NCI-H510A (cell line): ENCODE measurements at regions not wholly inside any gene's neighbourhood (a gene's known extent, or its start where the extent isn't known, plus 50 kb on each side); places are given as distances from the start of the nearest gene placed in this dataset.

Experiments
- DNase-seq: peaks from one replicate; lab custom pipeline; 2025; lab: John Stamatoyannopoulos, UW

GRCh38 chr6:146886587-146887446 lies 288.0 kb downstream of the ADGB start:
- DNase-seq = no peak

- DNase-seq = no peak
Observed at GRCh38 chr6:146887447-146888077, 288.8 kb downstream of the ADGB start.

DNA sequence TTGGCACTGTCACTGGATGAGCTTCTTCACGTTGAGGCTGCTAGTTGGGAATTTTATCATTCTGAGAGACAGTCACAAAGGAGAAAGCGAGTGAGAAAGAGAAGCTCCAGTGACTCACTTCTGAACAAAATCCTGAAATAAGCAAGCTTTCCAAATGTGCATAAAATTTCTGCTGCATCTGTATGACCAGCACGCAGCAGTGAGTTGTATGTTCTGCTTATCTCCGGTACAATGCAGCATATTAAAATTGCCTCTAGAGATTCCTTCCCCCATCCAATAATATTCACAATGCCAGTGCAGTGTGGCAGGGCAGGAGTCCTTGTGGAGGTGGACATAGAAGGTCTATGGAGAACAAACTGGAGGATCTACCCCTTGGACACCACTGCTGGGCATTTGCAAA lies 290.5 kb downstream of the ADGB start:
- no peak for DNase-seq

DNA sequence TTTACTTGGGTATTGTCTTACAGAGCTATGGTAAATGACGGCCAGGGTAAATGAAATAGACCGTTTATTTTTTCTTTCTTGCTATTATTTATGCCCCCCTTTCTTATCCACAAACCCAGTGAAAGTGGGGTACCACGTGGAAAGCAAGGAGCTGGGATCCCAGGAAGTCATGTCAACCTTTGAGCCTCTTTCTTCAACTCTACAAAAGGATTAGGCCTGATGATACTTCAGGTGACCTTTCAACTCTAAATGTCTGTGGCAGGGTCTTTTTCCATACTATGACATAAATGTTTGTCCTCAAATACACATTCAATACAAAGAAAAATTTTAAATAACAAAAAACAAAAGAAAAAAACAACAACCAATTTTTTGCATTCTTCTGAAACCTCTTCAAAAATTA lies 291.4 kb downstream of the ADGB start:
- DNase-seq = no peak

- no peak for DNase-seq
Observed at GRCh38 chr6:146890644-146891434, 292.1 kb downstream of the ADGB start.

DNA sequence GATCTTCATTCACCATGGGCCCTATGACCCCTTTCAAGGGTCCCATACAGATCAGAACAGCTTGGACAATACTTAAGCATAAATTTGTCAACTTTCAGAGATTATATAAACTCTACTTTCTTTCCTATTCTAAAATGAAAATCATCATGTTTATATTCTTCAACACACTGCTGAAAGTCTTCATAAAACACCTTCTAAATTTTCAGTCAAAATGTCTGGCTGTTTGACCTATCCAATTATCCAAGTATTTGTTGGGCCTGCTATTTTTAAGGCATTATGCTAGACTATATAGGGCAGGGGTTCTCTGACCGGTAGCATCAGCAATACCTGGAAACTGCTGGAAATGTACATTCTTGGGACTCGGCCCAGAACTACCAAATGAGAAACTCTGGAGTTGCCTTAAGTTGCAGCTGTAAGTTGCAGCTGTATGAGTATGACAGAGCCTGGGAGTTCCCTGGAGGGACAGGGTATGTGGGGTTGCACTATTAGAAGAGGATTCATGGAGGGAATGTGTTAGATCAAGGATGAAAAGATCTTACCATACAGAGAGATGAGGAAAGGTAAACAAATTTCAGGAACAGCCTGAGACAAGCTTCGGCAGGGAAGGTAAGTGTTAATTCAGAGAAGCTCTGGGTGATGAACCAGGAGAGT lies 293.0 kb downstream of the ADGB start:
- DNase-seq = no peak

GRCh38 chr6:146892283-146892612 lies 293.5 kb downstream of the ADGB start:
- DNase-seq = no peak

DNA sequence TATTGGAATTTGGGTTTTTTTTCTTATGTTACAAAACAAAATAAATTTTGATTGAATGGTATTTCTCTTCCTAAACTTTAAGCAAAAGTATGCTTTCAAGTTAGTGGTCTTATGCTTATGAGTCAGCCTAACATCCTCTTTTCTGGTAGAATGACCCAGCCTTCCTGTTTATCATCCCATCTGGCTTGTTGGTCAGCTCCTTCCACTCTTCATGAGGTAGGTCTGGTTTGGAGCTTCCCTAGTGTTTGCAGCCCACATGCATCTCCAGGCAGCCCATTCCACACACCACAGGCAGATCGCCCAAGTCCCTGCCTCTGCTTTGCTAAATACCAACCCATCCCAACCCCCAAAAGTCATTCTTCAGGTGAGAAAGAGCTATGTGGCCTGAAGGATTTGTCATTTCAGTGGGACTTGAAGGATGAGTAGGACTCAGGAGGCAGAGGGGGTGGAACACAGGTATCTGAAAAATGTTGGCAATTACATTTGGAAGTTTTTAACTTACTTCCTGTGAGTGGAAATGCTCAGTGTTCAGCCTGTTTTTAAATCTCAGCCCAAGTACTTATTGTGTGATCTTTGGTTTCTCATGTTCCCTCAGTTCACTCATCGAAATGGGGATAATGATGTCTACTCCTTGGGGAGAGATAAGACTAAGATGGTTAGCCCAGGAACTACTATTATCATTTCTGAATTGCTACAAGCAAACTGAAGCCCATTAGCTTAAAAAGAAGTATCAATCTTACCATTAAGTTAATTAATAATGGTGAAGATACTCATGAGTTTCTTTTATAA lies 294.0 kb downstream of the ADGB start:
- DNase-seq = no peak

DNA sequence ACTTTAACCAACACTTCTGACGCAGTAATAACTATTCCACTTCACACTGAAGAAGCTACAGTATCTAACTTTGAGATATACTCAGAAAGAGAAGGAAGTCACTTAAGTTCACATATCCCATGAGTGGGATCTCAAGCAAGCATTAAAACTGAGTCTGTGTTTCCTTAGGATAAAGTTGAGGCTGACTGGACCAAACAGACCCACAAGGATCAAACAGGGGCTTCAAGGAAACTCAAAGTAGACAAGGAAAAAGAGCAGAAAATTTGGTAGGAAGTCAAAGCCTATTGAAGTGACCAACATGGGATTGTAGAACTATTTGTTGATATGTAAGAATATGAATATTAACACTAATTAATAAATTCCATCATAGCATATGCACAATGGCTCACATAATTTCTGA lies 294.9 kb downstream of the ADGB start:
- DNase-seq = no peak

DNA sequence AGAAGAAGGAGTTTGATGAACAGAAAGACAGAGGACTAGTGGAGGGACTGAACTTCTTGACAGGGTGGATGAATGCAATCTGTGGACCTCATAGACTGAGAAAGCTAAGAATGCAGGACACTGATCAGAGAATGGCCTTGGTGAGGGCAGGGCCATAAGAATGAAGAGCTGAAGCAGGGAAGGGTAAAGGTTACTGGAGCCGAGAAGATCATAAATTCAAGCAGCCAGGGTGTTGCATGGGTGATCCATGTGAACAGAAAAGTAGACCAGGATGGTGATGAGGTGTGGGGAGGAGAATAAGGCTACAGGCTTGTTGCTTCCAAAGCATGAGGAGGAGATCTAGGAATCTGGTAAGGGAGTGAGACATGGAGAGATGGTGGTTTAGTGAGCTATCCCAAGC lies 295.9 kb downstream of the ADGB start:
- DNase-seq = no peak

DNA sequence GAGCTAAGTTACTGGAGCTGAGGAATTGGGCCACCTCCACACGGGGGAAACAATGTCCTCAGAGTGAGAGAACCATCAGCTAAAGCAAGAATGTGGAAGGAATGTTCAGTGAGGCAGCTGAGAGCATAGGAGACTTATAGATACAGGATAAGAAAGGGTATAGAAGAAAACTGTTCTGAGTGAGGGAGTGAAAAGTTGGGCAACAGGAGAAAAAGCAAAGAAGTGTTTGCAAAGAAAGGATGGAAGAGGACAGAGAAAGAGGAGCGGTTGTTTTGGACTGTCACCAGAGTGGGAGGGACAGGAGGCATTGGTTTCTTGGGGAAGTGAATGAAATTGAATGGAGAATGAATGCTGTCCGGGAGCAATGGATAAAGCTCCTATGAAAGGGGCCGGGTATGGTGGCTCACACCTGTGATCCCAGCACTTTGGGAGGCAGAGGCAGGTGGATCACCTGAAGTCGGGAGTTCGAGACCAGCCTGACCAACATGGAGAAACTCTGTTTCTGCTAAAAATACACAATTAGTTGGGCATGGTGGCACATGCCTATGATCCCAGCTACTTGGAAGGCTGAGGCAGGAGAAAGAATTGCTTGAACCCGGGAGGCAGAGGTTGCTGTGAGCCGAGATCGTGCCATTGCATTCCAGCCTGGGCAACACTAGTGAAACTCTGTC lies 296.5 kb downstream of the ADGB start:
- no peak for DNase-seq

- no peak for DNase-seq
Observed at GRCh38 chr6:146895772-146896061, 296.9 kb downstream of the ADGB start.

DNA sequence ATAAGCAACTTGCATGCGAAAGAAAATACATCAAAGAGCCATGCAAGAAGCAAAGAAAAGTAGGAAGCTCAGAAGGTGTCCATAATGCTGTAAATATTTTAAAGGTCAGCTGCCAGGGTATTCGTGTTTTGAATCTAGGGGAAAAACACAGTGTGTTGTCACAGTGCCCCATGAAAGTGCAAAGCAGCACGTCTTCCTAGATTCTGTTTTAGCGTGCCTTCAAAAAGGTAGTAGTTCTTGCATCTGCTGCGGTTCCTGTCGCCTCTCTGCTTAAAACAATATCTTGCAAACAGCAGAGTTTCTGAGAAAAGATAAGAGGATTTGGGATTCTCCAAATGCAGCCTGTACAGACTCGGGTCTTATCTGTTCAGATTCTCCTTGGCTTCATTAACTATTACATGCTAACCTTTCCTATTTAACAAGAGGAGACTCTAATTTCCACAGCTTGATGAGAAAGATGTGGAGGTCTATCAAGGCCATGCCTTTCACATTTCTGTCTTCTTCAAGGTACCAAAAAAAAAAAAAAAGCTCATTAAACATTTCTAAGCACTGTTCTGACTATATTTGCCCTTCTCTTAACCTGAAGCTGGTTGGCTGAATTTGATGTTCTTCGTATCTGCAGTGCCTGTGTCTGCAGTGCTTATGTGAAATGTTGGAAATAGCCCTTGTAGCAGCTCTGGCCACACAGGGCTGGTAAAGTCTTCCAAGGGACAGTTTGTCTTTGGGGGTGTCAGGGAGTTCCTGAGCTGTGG lies 297.5 kb downstream of the ADGB start:
- DNase-seq = no peak

DNA sequence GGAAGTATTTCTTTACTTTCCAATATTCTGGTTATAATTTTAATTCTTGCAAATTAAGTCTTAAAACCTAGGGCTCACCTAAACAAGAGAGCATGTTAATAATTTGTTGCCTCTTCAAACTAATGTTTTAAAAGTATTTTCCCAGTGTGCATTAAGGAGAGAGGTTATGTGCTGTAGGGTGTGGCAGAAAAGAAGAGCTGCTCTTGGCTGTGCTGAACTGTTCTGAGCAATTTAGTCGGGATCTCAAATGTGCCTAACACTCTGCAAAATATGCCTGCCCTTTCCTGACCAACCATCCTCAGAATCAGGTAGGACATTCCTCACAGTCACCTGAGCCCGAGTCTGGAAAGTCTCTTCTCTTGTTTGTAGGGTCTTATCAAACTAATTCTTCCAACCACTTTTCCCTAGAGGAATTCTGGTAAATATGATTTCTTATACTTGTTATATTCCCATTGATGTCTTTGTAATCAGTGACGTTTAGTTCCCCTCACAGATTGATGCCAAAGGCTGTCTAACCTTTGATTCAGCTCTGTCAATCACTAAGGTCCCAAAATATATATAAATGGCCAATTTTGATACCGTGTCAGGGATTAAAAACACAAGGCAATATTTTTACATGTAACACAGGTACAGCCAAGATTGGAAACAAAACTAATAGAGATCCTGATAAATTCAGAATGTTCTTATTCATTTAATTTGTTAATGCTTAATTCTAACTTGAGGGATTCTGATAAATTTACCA lies 298.4 kb downstream of the ADGB start:
- no peak for DNase-seq

- DNase-seq = no peak
Observed at GRCh38 chr6:146898069-146898887, 299.5 kb downstream of the ADGB start.

- DNase-seq = no peak
Observed at GRCh38 chr6:146898888-146899227, 300.1 kb downstream of the ADGB start.

DNA sequence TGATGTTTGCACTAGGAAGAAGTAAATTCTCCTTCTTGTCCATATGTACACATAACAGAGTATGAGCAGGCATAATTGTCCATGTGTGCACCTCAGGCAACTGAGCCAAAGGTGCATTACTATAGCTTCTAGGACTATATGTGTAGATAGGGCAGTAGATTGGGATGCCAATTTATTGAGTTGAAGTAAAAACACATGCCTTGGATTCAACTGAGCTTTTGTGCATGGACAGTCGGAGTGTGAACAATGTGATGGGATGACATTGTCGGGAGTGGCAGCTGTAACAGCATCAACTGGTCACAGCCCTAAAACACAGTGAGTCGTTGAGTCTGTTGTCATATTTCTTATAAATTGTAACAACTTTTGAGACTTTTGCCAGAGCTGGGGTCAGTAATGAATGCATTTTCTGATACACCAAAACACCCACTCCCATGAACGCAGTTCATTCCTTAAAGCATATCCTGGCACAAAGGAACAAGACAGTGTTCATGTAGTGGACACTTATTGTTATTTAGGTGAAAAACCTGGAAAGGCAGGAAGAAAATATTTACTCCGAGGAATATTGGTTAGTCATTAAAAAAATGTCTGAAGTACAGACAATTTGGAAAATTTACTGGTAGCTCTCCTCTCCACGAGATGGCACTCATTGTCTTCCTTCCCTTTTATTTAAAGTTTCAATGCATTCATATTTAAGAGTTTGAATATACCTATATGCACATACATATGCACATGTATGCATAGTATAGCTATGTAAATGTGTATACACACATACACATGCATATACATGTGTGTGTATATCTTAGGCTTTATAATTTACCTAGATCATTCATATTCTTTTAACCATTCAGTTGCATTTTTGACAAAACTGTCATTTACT lies 302.0 kb upstream of the STXBP5 start:
- no peak for DNase-seq

GRCh38 chr6:146902846-146903245 lies 301.4 kb upstream of the STXBP5 start:
- DNase-seq = no peak
